ENCODE measurements at regions not wholly inside any gene's neighbourhood (a gene's known extent, or its start where the extent isn't known, plus 50 kb on each side); places are given as distances from the start of the nearest gene placed in this dataset.

- DNase-seq, result peak in 1 of 2 donors; percentile 65
- no peaks in the 10 kb centered on the region for H3K36me3 ChIP-seq
- peaks cover 0 to 4% (median 0%) of the 10 kb centered on the region in 4 donors for H3K4me1 ChIP-seq
- TF ChIP-seq CTCF (IDR thresholded peaks at IDR 0.05) (no peak), POLR2AphosphoS5 (IDR thresholded peaks at IDR 0.05) (peak; percentile 15 to 66 (median 50))
- no peak overlapping the region for H3K27ac ChIP-seq
- intact Hi-C loops (cut with DNase I; ENCODE audit: low total_unique reads), result no loop called here
- H3K27me3 ChIP-seq, result peaks cover 0 to 13% (median 0%) of the 10 kb centered on the region in 3 donors
- H3K4me3 ChIP-seq, result no peak overlapping the region
- no peaks in the 10 kb centered on the region for H3K9me3 ChIP-seq
These were observed 642.3 kb upstream of the SYT4 start for GRCh38 chr18:43919551-43919950.

- intact Hi-C loops (cut with DNase I; ENCODE audit: low total_unique reads), result no loop called here
- TF ChIP-seq EP300 (IDR thresholded peaks at IDR 0.05), result no peak
- no peak for TF ChIP-seq CTCF (IDR thresholded peaks at IDR 0.05)
- no peak for TF ChIP-seq POLR2AphosphoS5 (IDR thresholded peaks at IDR 0.05)
- TF ChIP-seq POLR2A (IDR thresholded peaks at IDR 0.05), result no peak
- no peaks in the 10 kb centered on the region for H3K4me1 ChIP-seq
- WGBS, 5 donors, result 74 to 84% (median 80%) methylated on average over 3 of the region's 3 CpGs
- H3K36me3 ChIP-seq, result no peaks in the 10 kb centered on the region
- no peaks in the 10 kb centered on the region for H3K9me3 ChIP-seq
- H3K27me3 ChIP-seq, result no peaks in the 10 kb centered on the region
- peak in 1 of 2 donors; percentile 23 for DNase-seq
- no peak overlapping the region for H3K27ac ChIP-seq
- no peak overlapping the region for H3K4me3 ChIP-seq
These were observed 654.1 kb upstream of the SYT4 start for GRCh38 chr18:43931439-43931838.

GRCh38 chr18:43932140-43932539 is 654.9 kb upstream of the SYT4 start:
- no peaks in the 10 kb centered on the region for H3K36me3 ChIP-seq
- peak in 1 of 2 donors; percentile 76 for DNase-seq
- TF ChIP-seq EP300 (IDR thresholded peaks at IDR 0.05), result no peak
- no peak for TF ChIP-seq CTCF (IDR thresholded peaks at IDR 0.05)
- TF ChIP-seq POLR2AphosphoS5 (IDR thresholded peaks at IDR 0.05), result no peak
- TF ChIP-seq POLR2A (IDR thresholded peaks at IDR 0.05), result no peak
- H3K4me1 ChIP-seq, result no peaks in the 10 kb centered on the region
- no peaks in the 10 kb centered on the region for H3K9me3 ChIP-seq
- no peak overlapping the region for H3K4me3 ChIP-seq
- H3K27me3 ChIP-seq, result no peaks in the 10 kb centered on the region
- no peak overlapping the region for H3K27ac ChIP-seq
- intact Hi-C loops (cut with DNase I; ENCODE audit: low total_unique reads), result no loop called here

GRCh38 chr18:43933177-43933576 is 655.9 kb upstream of the SYT4 start:
- TF ChIP-seq EP300 (IDR thresholded peaks at IDR 0.05), result no peak
- no peak for TF ChIP-seq CTCF (IDR thresholded peaks at IDR 0.05)
- no peak for TF ChIP-seq POLR2AphosphoS5 (IDR thresholded peaks at IDR 0.05)
- TF ChIP-seq POLR2A (IDR thresholded peaks at IDR 0.05), result no peak
- 68 to 88% (median 78%) methylated on average over 5 of the region's 5 CpGs for WGBS, 5 donors

More at GRCh38 chr18:43933177-43933576, 655.9 kb upstream of the SYT4 start:
- peak overlapping the region in 1 of 5 donors; percentile 24 for H3K27ac ChIP-seq
- H3K4me3 ChIP-seq, result no peak overlapping the region
- DNase-seq, result no peak
- H3K36me3 ChIP-seq, result no peaks in the 10 kb centered on the region
- H3K9me3 ChIP-seq, result no peaks in the 10 kb centered on the region
- H3K4me1 ChIP-seq, result no peaks in the 10 kb centered on the region
- no peaks in the 10 kb centered on the region for H3K27me3 ChIP-seq
- intact Hi-C loops (cut with DNase I; ENCODE audit: low total_unique reads), result no loop called here
